Medulla oblongata (tissue), 1 donor: ENCODE measurements at regions not wholly inside any gene's neighbourhood (a gene's known extent, or its start where the extent isn't known, plus 50 kb on each side); places are given as distances from the start of the nearest gene placed in this dataset.

Source experiments
- DNase-seq: peaks from one replicate; pipeline ENCODE4 v3.0.0-alpha.2; 2015; ENCODE audit errors: extremely low spot score

GRCh38 chr13:59445812-59446211 lies 717.9 kb downstream of the DIAPH3 start:
- no peak for DNase-seq

- DNase-seq: no peak
Measured at GRCh38 chr13:59446391-59446790, 717.3 kb downstream of the DIAPH3 start.

GRCh38 chr13:59447031-59447430 lies 716.7 kb downstream of the DIAPH3 start:
- no peak for DNase-seq

GRCh38 chr13:59447846-59448620 lies 715.7 kb downstream of the DIAPH3 start:
- DNase-seq: no peak

- DNase-seq: no peak
Measured at GRCh38 chr13:59449750-59450149, 714.0 kb downstream of the DIAPH3 start.

- no peak for DNase-seq
Measured at GRCh38 chr13:59450229-59450628, 713.5 kb downstream of the DIAPH3 start.

GRCh38 chr13:59451236-59451635 lies 712.5 kb downstream of the DIAPH3 start:
- DNase-seq: no peak

GRCh38 chr13:59452189-59452890 lies 711.4 kb downstream of the DIAPH3 start:
- peak; percentile 55 for DNase-seq

- peak; percentile 22 for DNase-seq
Measured at GRCh38 chr13:59458908-59459579, 704.7 kb downstream of the DIAPH3 start.

GRCh38 chr13:59459972-59460371 lies 703.8 kb downstream of the DIAPH3 start:
- DNase-seq: no peak

GRCh38 chr13:59461411-59461810 lies 702.3 kb downstream of the DIAPH3 start:
- no peak for DNase-seq

- no peak for DNase-seq
Measured at GRCh38 chr13:59463023-59463422, 700.7 kb downstream of the DIAPH3 start.

- no peak for DNase-seq
Measured at GRCh38 chr13:59464926-59465325, 698.8 kb downstream of the DIAPH3 start.

GRCh38 chr13:59468396-59468795 lies 695.3 kb downstream of the DIAPH3 start:
- DNase-seq: no peak

GRCh38 chr13:59471106-59471505 lies 692.6 kb downstream of the DIAPH3 start:
- DNase-seq: peak; percentile 11

GRCh38 chr13:59472134-59472533 lies 691.6 kb downstream of the DIAPH3 start:
- no peak for DNase-seq

GRCh38 chr13:59474696-59475095 lies 689.0 kb downstream of the DIAPH3 start:
- no peak for DNase-seq

GRCh38 chr13:59475911-59476310 lies 687.8 kb downstream of the DIAPH3 start:
- DNase-seq: no peak

- DNase-seq: no peak
Measured at GRCh38 chr13:59476366-59476765, 687.4 kb downstream of the DIAPH3 start.

- no peak for DNase-seq
Measured at GRCh38 chr13:59477011-59477410, 686.7 kb downstream of the DIAPH3 start.

GRCh38 chr13:59478908-59479307 lies 684.8 kb downstream of the DIAPH3 start:
- no peak for DNase-seq

GRCh38 chr13:59479629-59480028 lies 684.1 kb downstream of the DIAPH3 start:
- no peak for DNase-seq
